Fibroblast of peridontal ligament (primary cell): ENCODE measurements at regions not wholly inside any gene's neighbourhood (a gene's known extent, or its start where the extent isn't known, plus 50 kb on each side); places are given as distances from the start of the nearest gene placed in this dataset.
A peak's percentile ranks its signal among the peaks of the same experiment; 100 is the strongest.

ENCODE experiments used
- DNase-seq: peaks from one replicate; pipeline ENCODE4 v3.0.0-alpha.2; 2010; ENCODE audit errors: extremely low read depth

- DNase-seq, result peak; percentile 44
Observed at GRCh38 chr12:67909091-67909531, 80.1 kb upstream of the IFNG-AS1 start.

- DNase-seq, result no peak
Observed at GRCh38 chr12:67909681-67910080, 79.6 kb upstream of the IFNG-AS1 start.

GRCh38 chr12:67910360-67911274 is 78.6 kb upstream of the IFNG-AS1 start:
- peak; percentile 90 for DNase-seq

- DNase-seq, result no peak
Observed at GRCh38 chr12:67911275-67911600, 78.0 kb upstream of the IFNG-AS1 start.

- no peak for DNase-seq
Observed at GRCh38 chr12:67911789-67912188, 77.5 kb upstream of the IFNG-AS1 start.

- DNase-seq, result no peak
Observed at GRCh38 chr12:67915335-67915851, 73.9 kb upstream of the IFNG-AS1 start.

- peak; percentile 18 for DNase-seq
Observed at GRCh38 chr12:67916266-67916970, 72.8 kb upstream of the IFNG-AS1 start.

GRCh38 chr12:67917811-67918210 is 71.4 kb upstream of the IFNG-AS1 start:
- DNase-seq, result no peak

- DNase-seq, result no peak
Observed at GRCh38 chr12:67918441-67918840, 70.8 kb upstream of the IFNG-AS1 start.

GRCh38 chr12:67919406-67919805 is 69.8 kb upstream of the IFNG-AS1 start:
- no peak for DNase-seq

GRCh38 chr12:67920413-67920812 is 68.8 kb upstream of the IFNG-AS1 start:
- no peak for DNase-seq

GRCh38 chr12:67921286-67921685 is 68.0 kb upstream of the IFNG-AS1 start:
- DNase-seq, result peak; percentile 27

GRCh38 chr12:67922245-67922644 is 67.0 kb upstream of the IFNG-AS1 start:
- no peak for DNase-seq

- no peak for DNase-seq
Observed at GRCh38 chr12:67925077-67925476, 64.2 kb upstream of the IFNG-AS1 start.

GRCh38 chr12:67925552-67925951 is 63.7 kb upstream of the IFNG-AS1 start:
- DNase-seq, result no peak

- no peak for DNase-seq
Observed at GRCh38 chr12:67926063-67926462, 63.2 kb upstream of the IFNG-AS1 start.

GRCh38 chr12:67927324-67927723 is 61.9 kb upstream of the IFNG-AS1 start:
- DNase-seq, result no peak

- DNase-seq, result no peak
Observed at GRCh38 chr12:67927815-67928214, 61.4 kb upstream of the IFNG-AS1 start.

- peak; percentile 17 for DNase-seq
Observed at GRCh38 chr12:67928621-67929383, 60.4 kb upstream of the IFNG-AS1 start.

- DNase-seq, result no peak
Observed at GRCh38 chr12:67929384-67929772, 59.9 kb upstream of the IFNG-AS1 start.

- DNase-seq, result no peak
Observed at GRCh38 chr12:67937822-67938221, 51.4 kb upstream of the IFNG-AS1 start.
